Hematopoietic multipotent progenitor cell treated with erythropoietin and hydrocortisone succinate and interleukin-3 and kit ligand, for 4 days (in vitro differentiated cells): ENCODE measurements at regions not wholly inside any gene's neighbourhood (a gene's known extent, or its start where the extent isn't known, plus 50 kb on each side); places are given as distances from the start of the nearest gene placed in this dataset.
"Not testable (repeated sequence)": the region's sequence is repeated elsewhere in the genome, so short reads cannot be mapped to it uniquely, and the experiment has no call there.

Experiments used
- DNase-seq: peaks from one replicate; pipeline ENCODE4 v3.0.0-alpha.2; 2015

- DNase-seq = no peak
Measured at GRCh38 chr10:3941676-3942075, 156.7 kb upstream of the KLF6 start.

- no peak for DNase-seq
Measured at GRCh38 chr10:3936422-3937040, 151.5 kb upstream of the KLF6 start.

- DNase-seq = no peak
Measured at GRCh38 chr10:3935933-3936359, 150.9 kb upstream of the KLF6 start.

- DNase-seq = no peak
Measured at GRCh38 chr10:3935141-3935540, 150.1 kb upstream of the KLF6 start.

GRCh38 chr10:3933733-3934132 lies 148.7 kb upstream of the KLF6 start:
- DNase-seq = no peak

GRCh38 chr10:3932597-3933375 lies 147.8 kb upstream of the KLF6 start:
- DNase-seq = no peak

- no peak for DNase-seq
Measured at GRCh38 chr10:3931901-3932300, 146.9 kb upstream of the KLF6 start.

GRCh38 chr10:3931224-3931623 lies 146.2 kb upstream of the KLF6 start:
- DNase-seq = no peak

GRCh38 chr10:3928569-3928968 lies 143.6 kb upstream of the KLF6 start:
- DNase-seq = no peak

- peak; percentile 49 for DNase-seq
Measured at GRCh38 chr10:3928078-3928477, 143.1 kb upstream of the KLF6 start.

- peak; percentile 82 for DNase-seq
Measured at GRCh38 chr10:3926675-3927525, 141.9 kb upstream of the KLF6 start.

GRCh38 chr10:3926258-3926657 lies 141.2 kb upstream of the KLF6 start:
- no peak for DNase-seq

- peak; percentile 36 for DNase-seq
Measured at GRCh38 chr10:3925184-3925583, 140.2 kb upstream of the KLF6 start.

- DNase-seq = no peak
Measured at GRCh38 chr10:3924344-3924743, 139.3 kb upstream of the KLF6 start.

- DNase-seq = no peak
Measured at GRCh38 chr10:3923033-3923432, 138.0 kb upstream of the KLF6 start.

GRCh38 chr10:3919709-3920308 lies 134.8 kb upstream of the KLF6 start:
- DNase-seq = no peak

- not testable (repeated sequence) for DNase-seq
Measured at GRCh38 chr10:3917392-3917791, 132.4 kb upstream of the KLF6 start.

- DNase-seq = no peak
Measured at GRCh38 chr10:3914733-3915132, 129.7 kb upstream of the KLF6 start.

GRCh38 chr10:3911713-3912442 lies 126.9 kb upstream of the KLF6 start:
- no peak for DNase-seq

- DNase-seq = no peak
Measured at GRCh38 chr10:3911241-3911640, 126.2 kb upstream of the KLF6 start.

GRCh38 chr10:3909339-3909738 lies 124.3 kb upstream of the KLF6 start:
- no peak for DNase-seq

- DNase-seq = no peak
Measured at GRCh38 chr10:3908183-3908582, 123.2 kb upstream of the KLF6 start.

GRCh38 chr10:3907514-3907913 lies 122.5 kb upstream of the KLF6 start:
- DNase-seq = no peak
